Putamen (tissue), 1 donor: ENCODE measurements at regions not wholly inside any gene's neighbourhood (a gene's known extent, or its start where the extent isn't known, plus 50 kb on each side); places are given as distances from the start of the nearest gene placed in this dataset.
"Not testable (repeated sequence)": the region's sequence is repeated elsewhere in the genome, so short reads cannot be mapped to it uniquely, and the experiment has no call there.

Experiments used
- DNase-seq: peaks from one replicate; pipeline ENCODE4 v3.0.0-alpha.2; 2016; ENCODE audit warnings: low spot score

GRCh38 chr5:68067976-68068603 lies 147.5 kb upstream of the PIK3R1 start:
- DNase-seq = no peak

GRCh38 chr5:68067291-68067690 lies 148.3 kb upstream of the PIK3R1 start:
- no peak for DNase-seq

GRCh38 chr5:68066277-68066955 lies 149.1 kb upstream of the PIK3R1 start:
- no peak for DNase-seq

- not testable (repeated sequence) for DNase-seq
Measured at GRCh38 chr5:68065321-68065720, 150.2 kb upstream of the PIK3R1 start.

- no peak for DNase-seq
Measured at GRCh38 chr5:68060382-68060781, 155.2 kb upstream of the PIK3R1 start.

- DNase-seq = no peak
Measured at GRCh38 chr5:68057191-68057590, 158.4 kb upstream of the PIK3R1 start.

GRCh38 chr5:68055686-68056085 lies 159.9 kb upstream of the PIK3R1 start:
- no peak for DNase-seq

- DNase-seq = no peak
Measured at GRCh38 chr5:68054638-68055037, 160.9 kb upstream of the PIK3R1 start.

GRCh38 chr5:68053202-68053601 lies 162.4 kb upstream of the PIK3R1 start:
- no peak for DNase-seq

- no peak for DNase-seq
Measured at GRCh38 chr5:68049053-68049713, 166.4 kb upstream of the PIK3R1 start.

GRCh38 chr5:68048516-68048915 lies 167.0 kb upstream of the PIK3R1 start:
- DNase-seq = no peak

GRCh38 chr5:68048054-68048453 lies 167.5 kb upstream of the PIK3R1 start:
- not testable (repeated sequence) for DNase-seq

- no peak for DNase-seq
Measured at GRCh38 chr5:68047035-68047434, 168.5 kb upstream of the PIK3R1 start.

- DNase-seq = no peak
Measured at GRCh38 chr5:68046445-68046844, 169.1 kb upstream of the PIK3R1 start.

- DNase-seq = no peak
Measured at GRCh38 chr5:68041293-68041692, 174.3 kb upstream of the PIK3R1 start.

GRCh38 chr5:68037546-68037945 lies 178.0 kb upstream of the PIK3R1 start:
- no peak for DNase-seq

GRCh38 chr5:68033961-68034571 lies 181.5 kb upstream of the PIK3R1 start:
- no peak for DNase-seq

- no peak for DNase-seq
Measured at GRCh38 chr5:68033029-68033428, 182.5 kb upstream of the PIK3R1 start.

- DNase-seq = no peak
Measured at GRCh38 chr5:68032216-68032762, 183.3 kb upstream of the PIK3R1 start.

GRCh38 chr5:68028131-68028727 lies 187.3 kb upstream of the PIK3R1 start:
- DNase-seq = no peak

- DNase-seq = no peak
Measured at GRCh38 chr5:68027519-68027918, 188.0 kb upstream of the PIK3R1 start.
